H9 (cell line): ENCODE measurements at regions not wholly inside any gene's neighbourhood (a gene's known extent, or its start where the extent isn't known, plus 50 kb on each side); places are given as distances from the start of the nearest gene placed in this dataset.

ENCODE experiments used
- DNase-seq: peaks from one replicate; pipeline ENCODE4 v3.0.0-alpha.2; 2017
- H2AFZ ChIP-seq: one replicate; pipeline ENCODE4 v1.6.1; 2013; ENCODE audit warnings: mild to moderate bottlenecking, low read length, control low read depth, moderate library complexity
- H2AK5ac ChIP-seq: 2 replicates; pipeline ENCODE4 v1.6.1; 2013; ENCODE audit warnings: low read length, control low read depth, mixed read lengths; ENCODE audit not compliant: insufficient read length
- H2BK120ac ChIP-seq: one replicate; pipeline ENCODE4 v1.6.1; 2013; ENCODE audit warnings: low read depth, mild to moderate bottlenecking, low read length, control low read depth, inconsistent platforms; ENCODE audit not compliant: poor library complexity, severe bottlenecking
- H2BK12ac ChIP-seq: 2 replicates; pipeline ENCODE4 v1.6.1; 2013; ENCODE audit warnings: low read length, control low read depth, mixed read lengths, low read depth; ENCODE audit not compliant: insufficient read length
- H2BK15ac ChIP-seq: 2 replicates; pipeline ENCODE4 v1.6.1; 2013; ENCODE audit warnings: low read depth, low read length, control low read depth
- H2BK20ac ChIP-seq: one replicate; pipeline ENCODE4 v1.6.1; 2013; ENCODE audit warnings: low read depth, mild to moderate bottlenecking, low read length, control low read depth, inconsistent platforms; ENCODE audit not compliant: poor library complexity, severe bottlenecking
- H2BK5ac ChIP-seq: 2 replicates; pipeline ENCODE4 v1.6.1; 2013; ENCODE audit warnings: low read length, control low read depth, mixed read lengths; ENCODE audit not compliant: insufficient read length
- H3K14ac ChIP-seq: 2 replicates; pipeline ENCODE4 v1.6.1; 2013; ENCODE audit warnings: low read length, control low read depth; ENCODE audit not compliant: insufficient read depth
- H3K18ac ChIP-seq: 2 replicates; pipeline ENCODE4 v1.6.1; 2013; ENCODE audit warnings: low read depth, mild to moderate bottlenecking, mixed read lengths, low read length, control low read depth; ENCODE audit not compliant: insufficient read length
- H3K23ac ChIP-seq: 2 replicates; pipeline ENCODE4 v1.6.1; 2013; ENCODE audit warnings: low read length, control low read depth, mixed read lengths, low read depth; ENCODE audit not compliant: insufficient read length
- H3K23me2 ChIP-seq: 2 replicates; pipeline ENCODE4 v1.6.1; 2013; ENCODE audit warnings: low read depth, mild to moderate bottlenecking, mixed read lengths, low read length, control low read depth; ENCODE audit not compliant: insufficient read length, poor library complexity, severe bottlenecking
- H3K27ac ChIP-seq: 2 replicates; pipeline ENCODE4 v1.5.1; 2013; ENCODE audit warnings: low read length, control low read depth, mixed read lengths, low read depth; ENCODE audit not compliant: insufficient read length
- H3K27me3 ChIP-seq: 2 replicates; pipeline ENCODE4 v1.6.1; 2013; ENCODE audit warnings: low read length, control low read depth, inconsistent platforms; ENCODE audit not compliant: insufficient read depth
- H3K4ac ChIP-seq: 2 replicates; pipeline ENCODE4 v1.6.1; 2013; ENCODE audit warnings: low read depth, mild to moderate bottlenecking, control low read depth, inconsistent platforms, low read length, moderate library complexity
- H3K4me1 ChIP-seq: 2 replicates; pipeline ENCODE4 v1.6.1; 2013; ENCODE audit warnings: low read length, control low read depth, inconsistent platforms; ENCODE audit not compliant: insufficient read depth
- H3K4me2 ChIP-seq: 2 replicates; pipeline ENCODE4 v1.6.1; 2013; ENCODE audit warnings: low read length, control low read depth, mixed read lengths; ENCODE audit not compliant: insufficient read length, insufficient read depth
- H3K56ac ChIP-seq: 2 replicates; pipeline ENCODE4 v1.6.1; 2013; ENCODE audit warnings: low read depth, mild to moderate bottlenecking, mixed read lengths, low read length, control low read depth; ENCODE audit not compliant: insufficient read length
- H3K79me1 ChIP-seq: 2 replicates; pipeline ENCODE4 v1.6.1; 2013; ENCODE audit warnings: low read depth, mild to moderate bottlenecking, moderate library complexity, low read length, control low read depth, inconsistent platforms; ENCODE audit not compliant: insufficient read depth, poor library complexity, severe bottlenecking
- H3K79me2 ChIP-seq: 2 replicates; pipeline ENCODE4 v1.6.1; 2013; ENCODE audit warnings: low read length, control low read depth, inconsistent platforms; ENCODE audit not compliant: insufficient read depth
- H3K9ac ChIP-seq: 2 replicates; pipeline ENCODE4 v1.6.1; 2013; ENCODE audit warnings: low read length, control low read depth, mixed read lengths; ENCODE audit not compliant: insufficient read length; ENCODE audit errors: extremely low read depth
- H3K9me3 ChIP-seq: one replicate; pipeline ENCODE4 v1.6.1; 2013; ENCODE audit warnings: low read depth, low read length, inconsistent platforms; ENCODE audit not compliant: control insufficient read depth
- H3T11ph ChIP-seq: one replicate; pipeline ENCODE4 v1.6.1; 2013; ENCODE audit warnings: mild to moderate bottlenecking, low read length, control low read depth, inconsistent platforms
- H4K20me1 ChIP-seq: one replicate; pipeline ENCODE4 v1.6.1; 2013; ENCODE audit not compliant: control insufficient read depth, insufficient read length, insufficient read depth
- H4K5ac ChIP-seq: 2 replicates; pipeline ENCODE4 v1.6.1; 2013; ENCODE audit warnings: low read depth, mild to moderate bottlenecking, mixed read lengths, low read length, control low read depth; ENCODE audit not compliant: insufficient read length
- H4K8ac ChIP-seq: replicated peaks from 2 replicates; pipeline ENCODE4 v1.6.1; 2013; ENCODE audit warnings: low read length, control low read depth, mixed read lengths, low read depth; ENCODE audit not compliant: insufficient read length
- H4K91ac ChIP-seq: 2 replicates; pipeline ENCODE4 v1.6.1; 2013; ENCODE audit warnings: low read depth, mild to moderate bottlenecking, moderate library complexity, mixed read lengths, low read length, control low read depth; ENCODE audit not compliant: insufficient read length
- H3K27ac Mint-ChIP-seq, 3 experiments: 2 replicates in 2 of 3; 3 replicates in 1 of 3; pipeline ENCODE4 v1.8.0; 2020 to 2021; ENCODE audit warnings: mixed read lengths in 3 of 3, mild to moderate bottlenecking in 1 of 3, moderate library complexity in 1 of 3
- H3K27me3 Mint-ChIP-seq: 2 replicates; pipeline ENCODE4 v1.8.0; 2021; ENCODE audit warnings: low read depth, mild to moderate bottlenecking, moderate library complexity, mixed read lengths
- H3K36me3 Mint-ChIP-seq, 3 experiments: 2 replicates in 2 of 3; 3 replicates in 1 of 3; pipeline ENCODE4 v1.8.0; 2020 to 2021; ENCODE audit warnings: low read depth in 3 of 3, mixed read lengths in 3 of 3; ENCODE audit not compliant: insufficient read depth in 1 of 3
- H3K4me1 Mint-ChIP-seq, 2 experiments: 2 replicates each; pipeline ENCODE4 v1.8.0; 2020; ENCODE audit warnings: mixed read lengths in 2 of 2
- H3K4me3 Mint-ChIP-seq, 2 experiments: 2 replicates in 1 of 2; 3 replicates in 1 of 2; pipeline ENCODE4 v1.8.0; 2020 to 2021; ENCODE audit warnings: mild to moderate bottlenecking in 2 of 2, mixed read lengths in 2 of 2, moderate library complexity in 1 of 2
- H3K9me3 Mint-ChIP-seq, 2 experiments: 2 replicates in 1 of 2; 3 replicates in 1 of 2; pipeline ENCODE4 v1.8.0; 2020; ENCODE audit warnings: mild to moderate bottlenecking in 2 of 2, mixed read lengths in 2 of 2, moderate library complexity in 1 of 2
- WGBS: extraction: QIAGEN DNeasy Blood & Tissue Kit; methylation state at CpG from one replicate; pipeline ENCODE4 v1.1.7; 2013; ENCODE audit warnings: missing lambda C conversion rate, low lambda C conversion rate, mixed read lengths; ENCODE audit not compliant: insufficient read length; ENCODE audit errors: extremely low coverage; 5-methylcytosine and 5-hydroxymethylcytosine counted together
- TF ChIP-seq, protein P1 (sequence below): fragments of 200-600 bp; sonication (generic); conservative IDR thresholded peaks from 3 replicates; pipeline ENCODE4 v1.8.0; 2021; ENCODE audit warnings: antibody characterized with exemption, mild to moderate bottlenecking

DNA sequence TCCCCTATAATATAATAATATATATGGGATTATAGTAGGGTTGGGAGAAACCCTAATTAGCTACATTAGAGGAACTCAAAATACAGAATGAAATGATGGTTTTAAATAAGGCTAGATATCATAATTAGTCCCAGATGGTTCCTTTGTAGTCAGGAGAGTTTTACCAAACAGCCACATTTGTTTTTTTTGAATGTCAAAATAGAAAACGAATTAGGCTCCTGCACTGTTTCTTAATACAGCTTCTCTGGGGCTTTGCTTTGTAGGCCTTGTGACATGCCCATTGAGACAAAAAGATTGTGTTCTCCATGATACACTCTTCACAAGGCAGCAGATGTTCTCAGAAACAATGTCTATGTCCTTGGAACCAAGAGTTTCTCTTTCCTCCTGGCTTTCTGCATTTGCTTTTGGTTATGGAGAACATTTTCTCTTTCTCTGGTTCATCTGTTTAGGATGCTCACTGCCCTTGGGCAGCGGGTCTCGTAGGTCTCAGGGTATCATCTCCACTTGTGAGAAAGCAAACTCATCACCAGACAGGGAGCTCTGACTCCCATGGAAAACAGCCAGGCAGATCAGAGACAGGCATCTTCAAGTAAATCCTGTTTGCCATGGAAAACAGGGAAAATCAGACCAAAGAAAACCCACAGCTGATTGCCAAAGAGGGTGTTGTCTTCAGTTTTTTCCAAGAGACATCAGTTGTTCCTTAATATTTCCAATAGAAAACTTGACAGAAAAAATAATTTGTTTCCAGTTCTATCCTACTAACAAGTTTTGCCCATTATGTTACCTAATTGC lies 54.1 kb upstream of the RPS23 start:
- no peak overlapping the region for H4K8ac ChIP-seq
- Mint-ChIP-seq H3K27me3 (no peaks in the 10 kb centered on the region; the same call in 1 of the 2 replicates), H3K27ac (no peak overlapping the region)

More for the DNA sequence above, 54.1 kb upstream of the RPS23 start:
- H3K4me2 ChIP-seq, result no peak overlapping the region
- no peaks in the 10 kb centered on the region for H3K4me1 ChIP-seq
- no peak overlapping the region for H4K91ac ChIP-seq
- H4K5ac ChIP-seq, result no peak overlapping the region
- H2BK15ac ChIP-seq, result no peak overlapping the region
- no peak overlapping the region for H2BK120ac ChIP-seq
- TF ChIP-seq, protein P1, sequence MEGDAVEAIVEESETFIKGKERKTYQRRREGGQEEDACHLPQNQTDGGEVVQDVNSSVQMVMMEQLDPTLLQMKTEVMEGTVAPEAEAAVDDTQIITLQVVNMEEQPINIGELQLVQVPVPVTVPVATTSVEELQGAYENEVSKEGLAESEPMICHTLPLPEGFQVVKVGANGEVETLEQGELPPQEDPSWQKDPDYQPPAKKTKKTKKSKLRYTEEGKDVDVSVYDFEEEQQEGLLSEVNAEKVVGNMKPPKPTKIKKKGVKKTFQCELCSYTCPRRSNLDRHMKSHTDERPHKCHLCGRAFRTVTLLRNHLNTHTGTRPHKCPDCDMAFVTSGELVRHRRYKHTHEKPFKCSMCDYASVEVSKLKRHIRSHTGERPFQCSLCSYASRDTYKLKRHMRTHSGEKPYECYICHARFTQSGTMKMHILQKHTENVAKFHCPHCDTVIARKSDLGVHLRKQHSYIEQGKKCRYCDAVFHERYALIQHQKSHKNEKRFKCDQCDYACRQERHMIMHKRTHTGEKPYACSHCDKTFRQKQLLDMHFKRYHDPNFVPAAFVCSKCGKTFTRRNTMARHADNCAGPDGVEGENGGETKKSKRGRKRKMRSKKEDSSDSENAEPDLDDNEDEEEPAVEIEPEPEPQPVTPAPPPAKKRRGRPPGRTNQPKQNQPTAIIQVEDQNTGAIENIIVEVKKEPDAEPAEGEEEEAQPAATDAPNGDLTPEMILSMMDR, result no peak
- Mint-ChIP-seq H3K4me3 (no peak overlapping the region), H3K4me1 (peaks cover 11 to 16% of the 10 kb centered on the region in 2 experiments; a peak in 3 of 4 replicates), H3K9me3 (peaks cover 15 to 16% of the 10 kb centered on the region in 2 experiments), H3K36me3 (peaks cover 0 to 21% (median 12%) of the 10 kb centered on the region in 3 experiments; a peak in 5 of 7 replicates)
- no peaks in the 10 kb centered on the region for H3K23me2 ChIP-seq
- no peak overlapping the region for H3K27ac ChIP-seq
- no CpG with 5 or more reads among the region's 3 CpGs for WGBS
- H3K18ac ChIP-seq, result no peak overlapping the region
- H3K9me3 ChIP-seq, result no peaks in the 10 kb centered on the region
- H3K79me1 ChIP-seq, result no peaks in the 10 kb centered on the region
- no peaks in the 10 kb centered on the region for H3K79me2 ChIP-seq
- no peak overlapping the region for H2AK5ac ChIP-seq
- no peak overlapping the region for H2BK5ac ChIP-seq
- no peak overlapping the region for H3T11ph ChIP-seq
- H3K9ac ChIP-seq, result no peak overlapping the region
- H3K56ac ChIP-seq, result no peak overlapping the region
- no peak overlapping the region for H3K14ac ChIP-seq
- no peak overlapping the region for H3K4ac ChIP-seq
- no peaks in the 10 kb centered on the region for H3K27me3 ChIP-seq
- no peak for DNase-seq
- no peak overlapping the region for H2BK20ac ChIP-seq
- H2AFZ ChIP-seq, result no peak overlapping the region
- H4K20me1 ChIP-seq, result no peaks in the 10 kb centered on the region
- H3K23ac ChIP-seq, result no peak overlapping the region
- H2BK12ac ChIP-seq, result no peak overlapping the region
